Smooth muscle cell (in vitro differentiated cells): ENCODE measurements at regions not wholly inside any gene's neighbourhood (a gene's known extent, or its start where the extent isn't known, plus 50 kb on each side); places are given as distances from the start of the nearest gene placed in this dataset.
"Not testable (repeated sequence)": the region's sequence is repeated elsewhere in the genome, so short reads cannot be mapped to it uniquely, and the experiment has no call there.

Experiments used
- DNase-seq: peaks from one replicate; lab custom pipeline; 2025; ENCODE audit not compliant: unreplicated experiment; lab: John Stamatoyannopoulos, UW
- H2AFZ ChIP-seq: fragments of 200-600 bp; sonication (generic); 2 replicates; pipeline ENCODE4 v1.6.0; 2016; ENCODE audit warnings: antibody characterized with exemption, low read depth, mild to moderate bottlenecking
- H3F3A ChIP-seq: fragments of 200-600 bp; sonication (generic); 2 replicates; pipeline ENCODE4 v1.6.0; 2017; ENCODE audit warnings: antibody characterized with exemption, low read depth
- H3K27ac ChIP-seq: fragments of 200-600 bp; sonication (generic); 2 replicates; pipeline ENCODE4 v1.5.1; 2016; ENCODE audit warnings: low read depth, mild to moderate bottlenecking
- H3K27me3 ChIP-seq: fragments of 200-600 bp; sonication (generic); 2 replicates; pipeline ENCODE4 v1.6.1; 2016; ENCODE audit warnings: low read depth, mild to moderate bottlenecking
- H3K36me3 ChIP-seq: fragments of 200-600 bp; sonication (generic); 2 replicates; pipeline ENCODE4 v1.5.1; 2016; ENCODE audit warnings: low read depth
- H3K4me1 ChIP-seq: fragments of 200-600 bp; sonication (generic); 2 replicates; pipeline ENCODE4 v1.5.1; 2016; ENCODE audit warnings: low read depth
- H3K4me2 ChIP-seq: fragments of 200-600 bp; sonication (generic); 2 replicates; pipeline ENCODE4 v1.6.0; 2016; ENCODE audit warnings: mild to moderate bottlenecking
- H3K4me3 ChIP-seq: fragments of 200-600 bp; sonication (generic); 2 replicates; pipeline ENCODE4 v1.5.1; 2016; ENCODE audit warnings: mild to moderate bottlenecking
- H3K79me2 ChIP-seq: fragments of 200-600 bp; sonication (generic); 2 replicates; pipeline ENCODE4 v1.6.0; 2016; ENCODE audit warnings: low read depth, mild to moderate bottlenecking
- H3K9ac ChIP-seq: fragments of 200-600 bp; sonication (generic); 2 replicates; pipeline ENCODE4 v1.6.0; 2016; ENCODE audit warnings: low read depth
- H3K9me3 ChIP-seq: fragments of 200-600 bp; sonication (generic); replicated peaks from 2 replicates; pipeline ENCODE4 v1.5.1; 2016; ENCODE audit warnings: low read depth
- H4K20me1 ChIP-seq: fragments of 200-600 bp; sonication (generic); 2 replicates; pipeline ENCODE4 v1.6.0; 2016; ENCODE audit warnings: low read depth
- WGBS: methylation state at CpG from one replicate; pipeline ENCODE4 v1.1.7; 2016; ENCODE audit warnings: low lambda C conversion rate; 5-methylcytosine and 5-hydroxymethylcytosine counted together
- TF ChIP-seq, protein P1 (sequence below): fragments of 200-600 bp; sonication (generic); IDR thresholded peaks from 2 replicates; pipeline ENCODE4 v1.5.1; 2017; ENCODE audit warnings: borderline replicate concordance, mild to moderate bottlenecking, antibody characterized with exemption; ENCODE audit not compliant: insufficient read depth, poor library complexity, severe bottlenecking

DNA sequence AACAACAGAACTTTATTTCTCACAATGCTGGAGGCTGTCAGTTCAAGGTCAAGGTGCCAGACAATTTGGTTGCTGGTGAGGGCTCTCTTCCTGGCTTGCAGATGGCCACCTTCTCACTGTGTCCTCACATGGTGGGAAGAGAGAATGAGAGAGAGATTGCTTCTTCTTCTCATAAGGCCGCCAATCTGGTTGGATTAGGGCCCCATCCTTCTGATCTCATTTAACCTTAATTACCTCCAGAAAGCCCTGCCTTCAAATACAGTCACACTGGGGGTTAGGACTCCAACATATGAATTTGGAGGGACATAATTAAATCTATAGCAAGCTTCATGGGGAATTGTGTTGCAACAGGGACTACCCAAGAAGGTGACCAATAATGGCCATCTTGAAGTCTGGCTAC, 110.2 kb downstream of the LHX2 start:
- H3K9ac ChIP-seq, result no peak overlapping the region
- DNase-seq, result no peak
- TF ChIP-seq, protein P1, sequence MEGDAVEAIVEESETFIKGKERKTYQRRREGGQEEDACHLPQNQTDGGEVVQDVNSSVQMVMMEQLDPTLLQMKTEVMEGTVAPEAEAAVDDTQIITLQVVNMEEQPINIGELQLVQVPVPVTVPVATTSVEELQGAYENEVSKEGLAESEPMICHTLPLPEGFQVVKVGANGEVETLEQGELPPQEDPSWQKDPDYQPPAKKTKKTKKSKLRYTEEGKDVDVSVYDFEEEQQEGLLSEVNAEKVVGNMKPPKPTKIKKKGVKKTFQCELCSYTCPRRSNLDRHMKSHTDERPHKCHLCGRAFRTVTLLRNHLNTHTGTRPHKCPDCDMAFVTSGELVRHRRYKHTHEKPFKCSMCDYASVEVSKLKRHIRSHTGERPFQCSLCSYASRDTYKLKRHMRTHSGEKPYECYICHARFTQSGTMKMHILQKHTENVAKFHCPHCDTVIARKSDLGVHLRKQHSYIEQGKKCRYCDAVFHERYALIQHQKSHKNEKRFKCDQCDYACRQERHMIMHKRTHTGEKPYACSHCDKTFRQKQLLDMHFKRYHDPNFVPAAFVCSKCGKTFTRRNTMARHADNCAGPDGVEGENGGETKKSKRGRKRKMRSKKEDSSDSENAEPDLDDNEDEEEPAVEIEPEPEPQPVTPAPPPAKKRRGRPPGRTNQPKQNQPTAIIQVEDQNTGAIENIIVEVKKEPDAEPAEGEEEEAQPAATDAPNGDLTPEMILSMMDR, result no peak
- H4K20me1 ChIP-seq, result no peaks in the 10 kb centered on the region
- H3K4me1 ChIP-seq, result peaks cover 6% of the 10 kb centered on the region
- H3K4me3 ChIP-seq, result no peak overlapping the region
- no peaks in the 10 kb centered on the region for H3F3A ChIP-seq
- H3K9me3 ChIP-seq, result no peaks in the 10 kb centered on the region
- H3K27me3 ChIP-seq, result peaks cover 4% of the 10 kb centered on the region
- H2AFZ ChIP-seq, result no peak overlapping the region
- no peak overlapping the region for H3K4me2 ChIP-seq
- no peaks in the 10 kb centered on the region for H3K36me3 ChIP-seq
- no peak overlapping the region for H3K27ac ChIP-seq
- no peaks in the 10 kb centered on the region for H3K79me2 ChIP-seq
- WGBS, result 95% methylated on average over 1 of the region's 1 CpG

DNA sequence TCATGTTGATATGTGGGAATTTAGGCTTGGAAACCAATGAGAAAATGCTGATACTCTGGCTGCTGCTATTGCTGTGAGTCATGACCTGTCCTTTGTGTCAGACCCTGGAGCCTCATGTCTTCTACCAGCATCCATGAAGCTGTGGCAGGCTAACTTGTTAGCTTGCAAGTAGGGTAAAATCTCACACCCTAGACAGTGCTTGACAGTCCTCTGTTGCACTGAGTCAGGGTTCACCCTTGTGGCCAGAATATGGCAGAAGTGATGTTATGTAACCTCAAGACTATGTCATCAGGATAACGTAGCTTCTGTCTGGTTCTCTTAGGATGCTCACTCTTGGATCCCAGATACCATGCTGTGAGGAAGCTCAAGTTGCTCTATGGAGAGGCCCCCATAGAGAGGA, 110.8 kb downstream of the LHX2 start:
- Histone ChIP-seq H3K27me3 (peaks cover 4% of the 10 kb centered on the region), H3K9me3 (no peaks in the 10 kb centered on the region)
- no peak for DNase-seq

DNA sequence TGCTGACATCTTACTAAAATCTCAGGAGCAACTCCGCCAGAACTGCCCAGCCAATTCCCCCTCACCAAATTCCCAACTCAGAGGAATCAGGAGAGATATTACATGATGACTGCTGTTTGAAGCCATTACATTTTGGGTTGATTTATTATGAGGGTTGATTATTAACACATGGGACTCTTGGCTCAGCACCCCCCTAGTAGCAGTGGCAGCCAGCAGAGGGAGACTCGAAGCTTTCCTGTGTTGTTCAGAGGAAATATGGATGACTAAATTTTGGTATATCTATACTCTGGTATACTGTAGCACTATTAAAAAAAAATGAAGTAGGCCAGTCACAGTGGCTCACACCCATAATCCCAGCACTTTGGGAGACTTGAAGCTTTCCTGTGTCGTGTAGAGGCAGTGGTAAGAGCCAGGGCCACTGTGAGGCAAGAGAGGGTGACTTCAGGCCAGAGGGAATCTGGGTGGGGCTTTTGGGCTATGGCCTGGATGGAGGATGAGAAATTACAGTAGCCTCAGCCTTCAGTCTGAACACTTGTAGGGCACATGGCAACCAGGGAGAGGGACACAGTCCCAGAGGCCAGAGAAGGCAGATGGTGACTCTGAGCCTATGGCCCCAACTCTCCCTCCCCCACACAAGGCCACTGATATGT, 111.4 kb downstream of the LHX2 start:
- no peak overlapping the region for H3K9ac ChIP-seq
- no peak overlapping the region for H3K4me3 ChIP-seq
- H3K4me1 ChIP-seq, result peaks cover 6% of the 10 kb centered on the region
- no peaks in the 10 kb centered on the region for H3F3A ChIP-seq
- H3K79me2 ChIP-seq, result no peaks in the 10 kb centered on the region
- 82% methylated on average over 3 of the region's 3 CpGs for WGBS
- H4K20me1 ChIP-seq, result no peaks in the 10 kb centered on the region
- DNase-seq, result no peak
- H3K27ac ChIP-seq, result no peak overlapping the region
- H3K4me2 ChIP-seq, result no peak overlapping the region
- no peaks in the 10 kb centered on the region for H3K36me3 ChIP-seq
- TF ChIP-seq, protein P1, result no peak
- peaks cover 4% of the 10 kb centered on the region for H3K27me3 ChIP-seq
- H3K9me3 ChIP-seq, result no peaks in the 10 kb centered on the region
- H2AFZ ChIP-seq, result no peak overlapping the region

More for the DNA sequence above, 110.8 kb downstream of the LHX2 start:
- H3K4me1 ChIP-seq, result peaks cover 6% of the 10 kb centered on the region
- TF ChIP-seq, protein P1, result no peak
- no peaks in the 10 kb centered on the region for H3K79me2 ChIP-seq
- no peak overlapping the region for H3K4me3 ChIP-seq
- H3F3A ChIP-seq, result no peaks in the 10 kb centered on the region
- H2AFZ ChIP-seq, result no peak overlapping the region
- no peaks in the 10 kb centered on the region for H4K20me1 ChIP-seq
- no peak overlapping the region for H3K4me2 ChIP-seq
- no peak overlapping the region for H3K9ac ChIP-seq
- H3K36me3 ChIP-seq, result no peaks in the 10 kb centered on the region
- WGBS, result 78% methylated on average over 1 of the region's 1 CpG
- H3K27ac ChIP-seq, result no peak overlapping the region

DNA sequence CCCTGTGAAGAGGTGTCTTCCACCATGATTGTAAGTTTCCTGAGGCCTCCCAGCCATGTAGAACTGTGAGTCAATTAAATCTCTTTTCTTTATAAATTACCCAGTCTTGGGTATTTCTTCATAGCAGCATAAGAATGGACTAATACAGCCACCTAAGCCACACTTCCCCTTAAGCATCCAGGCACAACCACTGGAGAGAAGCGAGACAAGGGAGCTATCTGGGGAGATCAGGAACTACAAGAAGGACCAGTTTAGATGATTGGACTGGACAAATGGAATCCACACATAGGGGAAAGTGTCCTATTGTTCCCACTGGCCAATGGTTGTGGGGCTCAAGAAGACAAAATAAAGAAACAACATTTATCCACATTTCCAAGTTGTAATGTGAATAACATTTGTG, 112.1 kb downstream of the LHX2 start:
- not testable (repeated sequence) for H3K4me3 ChIP-seq, H3K27me3 ChIP-seq, H2AFZ ChIP-seq, H3K9me3 ChIP-seq, H3K9ac ChIP-seq, H3K27ac ChIP-seq, H3F3A ChIP-seq, DNase-seq, H4K20me1 ChIP-seq, H3K79me2 ChIP-seq, H3K4me2 ChIP-seq, H3K4me1 ChIP-seq, H3K36me3 ChIP-seq
- 90% methylated on average over 1 of the region's 1 CpG for WGBS
